Hematopoietic multipotent progenitor cell treated with erythropoietin and hydrocortisone succinate and interleukin-3 and kit ligand, for 15 days (in vitro differentiated cells): ENCODE measurements at regions not wholly inside any gene's neighbourhood (a gene's known extent, or its start where the extent isn't known, plus 50 kb on each side); places are given as distances from the start of the nearest gene placed in this dataset.

Experiments
- DNase-seq: peaks from one replicate; pipeline ENCODE4 v3.0.0-alpha.2; 2015; ENCODE audit warnings: low spot score

- no peak for DNase-seq
Observed at GRCh38 chr2:12931186-12931844, 214.6 kb downstream of the TRIB2 start.

GRCh38 chr2:12932192-12932591 lies 215.5 kb downstream of the TRIB2 start:
- DNase-seq = no peak

- no peak for DNase-seq
Observed at GRCh38 chr2:12934146-12934756, 217.5 kb downstream of the TRIB2 start.

- no peak for DNase-seq
Observed at GRCh38 chr2:12935222-12935621, 218.5 kb downstream of the TRIB2 start.

- no peak for DNase-seq
Observed at GRCh38 chr2:12935796-12936195, 219.1 kb downstream of the TRIB2 start.

- DNase-seq = no peak
Observed at GRCh38 chr2:12941203-12941602, 224.5 kb downstream of the TRIB2 start.

- DNase-seq = no peak
Observed at GRCh38 chr2:12948231-12948960, 231.7 kb downstream of the TRIB2 start.

GRCh38 chr2:12948961-12949353 lies 232.2 kb downstream of the TRIB2 start:
- no peak for DNase-seq

- no peak for DNase-seq
Observed at GRCh38 chr2:12949406-12949805, 232.7 kb downstream of the TRIB2 start.

GRCh38 chr2:12950174-12950573 lies 233.4 kb downstream of the TRIB2 start:
- no peak for DNase-seq

- no peak for DNase-seq
Observed at GRCh38 chr2:12950957-12951656, 234.4 kb downstream of the TRIB2 start.

GRCh38 chr2:12951657-12951973 lies 234.9 kb downstream of the TRIB2 start:
- DNase-seq = no peak

- no peak for DNase-seq
Observed at GRCh38 chr2:12953596-12953995, 236.9 kb downstream of the TRIB2 start.

GRCh38 chr2:12955864-12956263 lies 239.1 kb downstream of the TRIB2 start:
- no peak for DNase-seq

GRCh38 chr2:12957251-12957650 lies 240.5 kb downstream of the TRIB2 start:
- no peak for DNase-seq

- no peak for DNase-seq
Observed at GRCh38 chr2:12959935-12960334, 243.2 kb downstream of the TRIB2 start.

- DNase-seq = no peak
Observed at GRCh38 chr2:12960671-12961070, 243.9 kb downstream of the TRIB2 start.

- DNase-seq = no peak
Observed at GRCh38 chr2:12964904-12965539, 248.3 kb downstream of the TRIB2 start.

GRCh38 chr2:12965540-12966269 lies 249.0 kb downstream of the TRIB2 start:
- no peak for DNase-seq

GRCh38 chr2:12967804-12968203 lies 251.1 kb downstream of the TRIB2 start:
- DNase-seq = no peak

- DNase-seq = no peak
Observed at GRCh38 chr2:12968399-12968798, 251.7 kb downstream of the TRIB2 start.

- DNase-seq = no peak
Observed at GRCh38 chr2:12970861-12971260, 254.1 kb downstream of the TRIB2 start.
